NCI-H187 treated with DMSO at 0.1 percent for 48 hours (cell line): ENCODE measurements at regions not wholly inside any gene's neighbourhood (a gene's known extent, or its start where the extent isn't known, plus 50 kb on each side); places are given as distances from the start of the nearest gene placed in this dataset.

Source experiments
- DNase-seq: peaks from one replicate; lab custom pipeline; 2025; lab: John Stamatoyannopoulos, UW

DNA sequence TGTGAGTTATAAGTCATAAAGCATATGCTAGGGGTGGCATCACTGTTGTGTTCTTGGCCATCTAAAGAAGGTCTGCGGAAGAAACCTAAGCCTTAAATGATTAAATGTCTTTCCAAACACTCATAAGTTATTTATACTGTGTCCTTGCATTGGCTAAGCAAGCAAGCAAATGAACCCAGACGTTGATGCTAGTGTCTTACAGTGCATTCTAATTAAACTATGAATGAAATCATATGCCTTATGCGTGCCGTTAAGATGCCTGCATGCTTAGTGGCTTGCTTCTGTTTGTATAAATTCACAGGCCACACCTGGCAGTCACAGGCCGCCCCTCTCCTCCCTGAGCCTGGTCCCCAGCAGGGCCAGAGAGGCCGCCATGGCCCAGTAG lies 49.9 kb downstream of the RIN2 start:
- DNase-seq, result no peak

DNA sequence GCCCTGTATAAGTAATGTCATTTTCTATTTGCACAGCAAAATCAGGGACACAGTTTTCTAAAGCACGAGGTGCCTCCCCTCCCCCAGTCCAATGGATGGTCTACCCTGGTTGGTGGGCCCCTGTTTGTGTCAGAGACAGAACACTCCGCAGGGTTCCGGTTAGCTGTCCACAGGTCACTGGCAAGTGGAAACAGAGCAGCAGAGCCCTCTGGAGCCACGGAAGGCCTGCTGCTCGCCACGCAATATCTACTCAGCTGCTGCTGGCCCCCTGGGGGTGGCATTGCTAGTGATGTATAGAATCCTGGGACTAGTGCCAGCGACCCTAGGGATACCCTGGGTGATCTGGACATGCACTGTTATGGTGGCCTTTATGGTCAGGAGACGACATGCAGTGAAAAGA lies 50.4 kb downstream of the RIN2 start:
- DNase-seq, result no peak

GRCh38 chr20:19809505-19809904 lies 51.4 kb downstream of the RIN2 start:
- DNase-seq, result no peak

- DNase-seq, result no peak
Observed at GRCh38 chr20:19811231-19811630, 53.2 kb downstream of the RIN2 start.

DNA sequence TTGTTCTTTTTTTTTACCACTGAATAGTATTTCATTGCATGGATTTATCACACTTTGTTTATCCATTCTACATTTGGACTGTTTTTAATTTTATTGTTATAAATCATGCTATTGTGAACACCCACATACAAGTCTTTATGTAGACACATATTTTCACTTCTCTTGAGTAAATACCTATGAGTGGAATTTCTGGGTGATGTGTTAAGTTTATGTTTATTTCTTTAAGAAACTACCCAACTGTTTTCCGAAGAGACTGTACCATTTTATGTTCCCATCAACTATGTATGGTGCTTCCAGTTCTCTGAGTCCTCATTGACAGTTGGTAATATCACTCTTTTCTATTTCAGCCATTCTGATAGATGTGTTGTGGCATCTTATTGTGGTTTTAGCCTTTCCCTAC lies 54.0 kb downstream of the RIN2 start:
- no peak for DNase-seq

GRCh38 chr20:19812696-19813095 lies 54.6 kb downstream of the RIN2 start:
- no peak for DNase-seq

GRCh38 chr20:19813846-19814640 lies 56.0 kb downstream of the RIN2 start:
- no peak for DNase-seq

- DNase-seq, result no peak
Observed at GRCh38 chr20:19815553-19815991, 57.5 kb downstream of the RIN2 start.

DNA sequence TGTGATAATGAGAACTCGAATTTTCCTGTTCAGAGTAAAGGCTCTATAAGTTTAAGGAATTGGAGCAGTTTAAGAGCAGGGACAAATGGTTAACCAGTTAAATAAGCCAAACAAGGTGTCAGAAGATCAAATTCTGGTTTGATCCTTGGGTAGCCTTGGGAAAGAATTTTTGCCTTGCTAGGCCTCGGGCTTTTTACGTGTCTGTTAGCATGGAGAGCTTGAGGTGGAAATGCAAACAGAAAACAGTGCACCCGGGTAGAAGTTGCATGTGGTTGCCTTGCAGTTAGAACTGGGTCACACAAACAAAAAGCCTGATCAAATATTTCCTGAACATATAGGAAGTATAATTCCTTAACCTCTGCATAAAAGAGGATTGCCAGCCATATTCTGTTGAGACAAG lies 58.3 kb downstream of the RIN2 start:
- DNase-seq, result no peak

DNA sequence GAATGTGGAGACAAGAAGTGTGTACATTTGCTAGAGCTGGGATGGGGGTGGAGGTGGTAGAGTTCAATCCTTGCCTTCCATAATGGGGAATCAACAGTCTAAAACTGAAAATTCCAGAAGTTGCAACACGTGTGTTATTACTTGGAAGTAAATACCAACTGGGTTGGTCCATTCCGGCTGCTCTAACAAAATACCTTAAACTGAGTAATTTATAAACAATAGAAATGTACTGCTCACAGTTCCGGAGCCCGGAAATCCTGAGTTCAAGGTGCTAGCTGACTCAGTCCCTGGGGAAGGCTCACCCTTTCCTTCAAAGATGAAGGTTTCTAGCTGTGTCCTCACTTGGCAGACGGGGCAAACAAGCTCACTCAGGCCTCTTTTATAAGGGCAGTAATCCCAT lies 59.0 kb downstream of the RIN2 start:
- no peak for DNase-seq

GRCh38 chr20:19819149-19819548 lies 61.1 kb downstream of the RIN2 start:
- DNase-seq, result no peak

GRCh38 chr20:19820555-19821211 lies 62.6 kb downstream of the RIN2 start:
- no peak for DNase-seq

DNA sequence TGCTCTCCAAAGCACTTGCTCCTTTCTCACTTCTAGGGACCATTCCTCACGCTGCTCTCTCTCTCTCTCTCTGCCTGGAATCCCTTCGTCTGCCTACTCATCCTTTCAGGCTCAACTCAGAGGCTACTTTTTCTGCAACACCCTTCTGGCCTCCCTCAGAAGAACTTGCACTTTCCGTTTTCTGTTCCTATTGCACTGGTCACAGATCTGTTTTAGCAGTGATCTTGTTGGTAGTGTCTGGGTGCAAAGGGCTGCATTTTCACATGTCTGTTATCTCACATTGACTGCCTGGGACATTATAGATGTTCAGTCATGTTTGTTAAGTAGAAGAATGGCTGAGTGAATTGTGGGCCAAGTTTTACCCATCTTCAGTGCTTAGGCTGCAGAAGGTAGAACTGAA lies 63.5 kb downstream of the RIN2 start:
- no peak for DNase-seq

DNA sequence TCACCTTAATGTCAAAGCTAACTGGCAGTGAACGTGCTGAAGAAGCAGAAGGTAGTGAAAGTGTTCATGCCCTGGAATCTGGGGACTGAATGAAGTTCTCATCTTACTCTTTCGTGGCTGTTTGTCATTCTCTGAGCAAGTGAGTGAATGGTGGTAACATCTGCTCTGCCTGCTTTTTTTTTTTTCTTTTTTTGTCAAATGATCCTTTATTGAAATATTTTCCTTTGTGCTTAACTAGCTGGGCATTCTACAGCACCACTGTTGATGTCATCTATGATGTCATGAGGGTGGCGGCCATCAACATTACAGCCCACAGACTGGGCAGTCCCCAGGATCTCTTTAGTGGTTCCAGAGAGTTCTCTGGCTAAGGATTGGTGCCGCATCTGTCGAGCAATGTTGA lies 65.2 kb downstream of the RIN2 start:
- no peak for DNase-seq

DNA sequence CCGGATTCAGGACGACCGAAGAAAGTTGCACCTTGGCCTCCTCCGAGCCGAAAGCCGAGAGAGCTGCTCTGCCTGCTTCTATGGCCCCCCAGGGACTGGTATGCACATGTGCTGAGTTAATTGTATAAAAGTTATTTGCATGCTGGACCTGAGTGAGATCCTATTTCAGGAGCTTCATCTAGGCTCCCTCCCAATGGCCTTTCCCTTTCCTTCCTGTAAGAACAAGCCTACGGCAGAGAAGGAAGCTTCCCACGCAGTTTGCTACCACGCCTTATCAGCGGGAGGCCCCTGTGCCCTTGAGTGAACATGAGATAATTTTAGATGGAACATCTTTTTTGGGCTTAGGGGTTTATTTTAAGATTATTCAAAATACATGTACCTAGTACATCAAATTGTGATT lies 65.9 kb downstream of the RIN2 start:
- DNase-seq, result no peak

DNA sequence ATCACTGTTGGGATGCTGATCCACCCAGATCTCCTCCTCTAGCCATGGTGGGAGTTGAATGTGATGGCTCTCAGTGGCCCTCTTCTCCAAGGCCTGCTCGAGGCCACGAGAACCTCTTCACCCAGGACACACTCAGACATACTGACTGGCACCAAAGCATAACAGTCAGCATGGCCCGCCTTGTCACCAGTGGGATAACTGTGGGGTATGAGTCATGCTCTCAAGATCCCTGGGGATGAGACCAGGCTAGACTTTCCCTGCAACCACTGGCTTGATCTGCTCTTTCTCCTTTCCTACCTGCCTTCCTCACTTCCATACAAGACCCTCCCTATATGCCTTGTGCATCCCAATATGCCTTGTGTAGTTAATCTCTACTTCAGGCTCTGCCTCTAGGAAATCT lies 66.8 kb downstream of the RIN2 start:
- no peak for DNase-seq

GRCh38 chr20:19826179-19826914 lies 68.3 kb downstream of the RIN2 start:
- no peak for DNase-seq

DNA sequence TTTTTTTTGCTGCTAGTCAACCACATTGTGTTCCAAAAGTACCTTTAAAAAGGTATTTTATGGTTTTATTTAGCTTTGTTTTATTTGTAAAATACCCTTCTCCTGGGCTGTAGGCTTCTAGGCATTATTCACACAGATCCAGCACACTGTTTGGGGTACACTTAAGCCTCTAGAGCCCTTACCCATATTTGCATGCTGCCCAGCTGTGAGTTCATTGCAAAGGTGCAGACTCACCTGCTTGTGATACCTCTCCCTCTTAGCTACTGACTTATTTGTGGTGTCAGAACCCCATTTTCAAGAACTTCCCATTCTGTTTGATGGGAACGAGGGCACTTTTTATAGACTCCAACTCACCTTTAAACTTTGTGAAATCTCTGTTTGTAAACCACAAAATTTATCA lies 69.8 kb downstream of the RIN2 start:
- no peak for DNase-seq

GRCh38 chr20:19828232-19828631 lies 70.2 kb downstream of the RIN2 start:
- DNase-seq, result no peak

- no peak for DNase-seq
Observed at GRCh38 chr20:19830211-19830785, 72.2 kb downstream of the RIN2 start.

DNA sequence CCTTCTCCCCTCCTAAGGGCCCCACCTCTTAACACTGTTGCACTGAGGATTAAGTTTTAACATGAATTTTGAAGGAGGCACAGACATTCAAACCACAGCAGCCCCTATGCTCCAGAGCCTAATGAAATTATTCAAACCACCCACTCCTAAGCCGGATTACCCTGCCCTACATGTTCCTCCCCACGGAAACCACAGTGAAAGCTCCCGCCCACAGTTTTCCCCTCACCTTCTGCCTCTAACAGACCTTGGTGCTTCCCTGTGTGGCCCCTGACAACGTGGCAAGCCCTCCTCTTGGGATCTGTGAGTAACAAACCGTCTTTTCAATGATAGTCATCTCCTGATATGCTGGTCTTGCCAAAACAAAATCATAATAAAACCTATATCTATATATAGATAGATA lies 74.8 kb downstream of the RIN2 start:
- DNase-seq, result no peak

GRCh38 chr20:19833395-19833794 lies 75.3 kb downstream of the RIN2 start:
- no peak for DNase-seq

GRCh38 chr20:19834287-19834686 lies 76.2 kb downstream of the RIN2 start:
- DNase-seq, result no peak
